HTERT RPE-1 (cell line): ENCODE measurements at regions not wholly inside any gene's neighbourhood (a gene's known extent, or its start where the extent isn't known, plus 50 kb on each side); places are given as distances from the start of the nearest gene placed in this dataset.

Experiments used
- in situ Hi-C: fragments of 300-500 bp; cut with MboI; formaldehyde crosslinking; loops from 4 replicates; pipeline ENCODE4 v1.14.3; 2020; ENCODE audit warnings: low sequenced_read_pairs

DNA sequence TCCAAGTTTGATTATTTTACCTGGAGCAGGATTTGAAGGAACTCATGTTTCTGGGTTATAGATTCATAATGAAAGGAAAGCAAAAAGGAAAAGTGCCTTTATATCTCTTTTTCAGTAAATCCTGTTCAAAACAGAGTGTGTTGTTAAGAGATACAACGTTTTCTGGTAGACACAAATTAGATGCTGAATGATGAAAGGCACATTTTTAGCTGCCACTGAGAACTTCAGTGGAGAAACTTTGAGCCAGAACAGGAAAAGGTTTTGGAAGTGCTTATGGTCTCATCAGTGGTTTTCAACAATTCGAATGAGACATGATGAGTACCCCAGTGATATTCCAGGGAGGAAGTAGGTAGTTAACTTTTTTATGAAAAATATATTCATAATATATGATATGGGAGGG is 338.0 kb upstream of the C1orf87 start:
- in situ Hi-C loops = no loop called here

- in situ Hi-C loops = no loop called here
These were observed 329.2 kb upstream of the C1orf87 start for GRCh38 chr1:60402816-60403215.

GRCh38 chr1:60402216-60402615 is 328.6 kb upstream of the C1orf87 start:
- in situ Hi-C loops = no loop called here

DNA sequence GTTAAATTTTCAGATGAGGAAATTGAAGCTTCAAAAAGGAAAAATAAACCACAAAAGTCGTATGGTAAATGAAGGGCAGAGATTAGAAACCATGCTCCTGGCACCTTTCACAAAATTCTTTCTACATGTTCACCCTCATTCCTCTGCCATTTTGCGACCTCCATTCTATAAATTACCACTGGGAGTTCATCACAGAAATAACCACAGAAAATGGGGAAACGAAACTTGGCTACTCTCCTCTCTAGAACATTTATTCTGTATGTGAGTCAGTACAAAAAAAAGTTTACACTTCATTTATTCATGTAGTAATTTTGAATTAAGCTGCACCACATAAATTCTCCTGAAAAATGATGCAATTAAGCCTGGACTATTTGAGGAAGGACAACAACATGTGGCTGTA is 320.9 kb upstream of the C1orf87 start:
- in situ Hi-C loops = no loop called here

DNA sequence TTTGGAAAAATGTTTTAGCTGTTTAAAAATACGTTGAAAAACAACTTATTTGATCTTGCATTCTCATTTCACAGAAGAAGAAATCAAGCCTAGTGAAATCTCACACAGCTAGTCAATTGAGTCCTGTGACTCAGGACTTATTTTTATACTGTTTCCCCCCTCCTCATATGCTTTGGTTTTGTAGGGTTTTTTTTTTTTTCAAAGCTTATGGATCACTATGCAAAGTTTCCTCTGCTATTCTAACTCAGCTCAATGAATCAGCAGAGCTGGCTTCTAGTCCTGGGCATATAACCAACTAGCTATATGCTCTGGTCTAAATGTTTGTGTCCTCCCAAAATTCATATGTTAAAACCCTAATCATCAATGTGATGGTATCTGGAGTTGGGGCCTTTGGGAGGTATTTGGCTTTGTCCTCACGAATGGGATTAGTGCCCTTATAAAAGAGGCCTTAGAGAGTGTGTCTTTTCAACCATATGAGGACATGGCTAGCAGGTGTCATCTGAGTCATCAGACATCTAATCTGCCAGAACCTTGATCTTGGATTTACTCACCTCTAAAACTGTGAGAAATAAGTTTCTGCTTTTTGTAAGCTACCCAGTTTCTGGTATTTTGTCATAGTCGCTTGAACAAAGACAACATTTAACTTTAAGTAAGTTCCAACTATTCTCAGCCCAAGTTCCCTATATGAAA is 317.2 kb upstream of the C1orf87 start:
- in situ Hi-C loops = no loop called here

GRCh38 chr1:60388092-60388987 is 314.8 kb upstream of the C1orf87 start:
- in situ Hi-C loops = no loop called here

GRCh38 chr1:60387175-60387574 is 313.6 kb upstream of the C1orf87 start:
- in situ Hi-C loops = no loop called here

- in situ Hi-C loops = no loop called here
These were observed 312.7 kb upstream of the C1orf87 start for GRCh38 chr1:60386249-60386648.

- in situ Hi-C loops = no loop called here
These were observed 302.6 kb upstream of the C1orf87 start for GRCh38 chr1:60376196-60376595.

DNA sequence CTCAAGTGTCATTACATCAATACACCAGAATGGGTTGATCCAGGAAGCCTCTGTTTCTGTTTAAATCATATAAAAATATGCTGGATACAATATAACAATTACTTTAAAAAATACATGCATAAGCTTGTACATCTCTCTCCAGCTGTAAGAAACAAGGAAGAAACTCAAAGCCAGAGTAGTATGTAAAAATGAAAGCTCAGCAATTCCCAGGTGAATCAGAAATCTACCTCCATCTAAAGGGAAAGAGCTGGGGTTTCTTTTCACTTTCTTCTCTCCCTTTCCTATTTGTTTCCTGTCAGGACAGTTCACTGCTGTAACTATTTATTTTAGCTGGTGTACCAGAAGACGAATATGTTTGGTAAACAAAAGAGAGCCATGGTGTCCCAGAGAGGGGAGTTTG is 301.0 kb upstream of the C1orf87 start:
- in situ Hi-C loops = no loop called here

- in situ Hi-C loops = no loop called here
These were observed 294.0 kb upstream of the C1orf87 start for GRCh38 chr1:60367532-60367931.

GRCh38 chr1:60359431-60359830 is 285.9 kb upstream of the C1orf87 start:
- in situ Hi-C loops = no loop called here

- in situ Hi-C loops = no loop called here
These were observed 277.0 kb upstream of the C1orf87 start for GRCh38 chr1:60350531-60350930.

DNA sequence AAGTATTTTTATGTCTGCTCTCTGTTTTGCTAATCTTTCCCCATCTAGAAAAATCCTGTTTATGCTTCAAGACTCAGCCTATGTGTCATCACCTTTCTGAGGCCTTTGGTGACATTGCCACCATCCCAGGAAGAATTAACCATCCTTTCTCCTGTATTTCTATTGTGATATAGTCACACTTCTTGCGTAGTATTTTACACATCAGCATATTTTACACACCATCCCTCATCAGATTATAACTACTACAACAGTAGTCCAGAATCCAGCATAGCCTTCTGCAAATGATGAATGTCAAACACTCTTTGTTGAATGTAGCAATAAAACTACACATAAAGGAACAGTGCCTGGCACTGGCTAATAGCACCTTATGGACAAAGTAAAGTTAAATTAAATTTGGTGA is 275.3 kb upstream of the C1orf87 start:
- in situ Hi-C loops = no loop called here

- in situ Hi-C loops = no loop called here
These were observed 272.1 kb upstream of the C1orf87 start for GRCh38 chr1:60345621-60346020.

DNA sequence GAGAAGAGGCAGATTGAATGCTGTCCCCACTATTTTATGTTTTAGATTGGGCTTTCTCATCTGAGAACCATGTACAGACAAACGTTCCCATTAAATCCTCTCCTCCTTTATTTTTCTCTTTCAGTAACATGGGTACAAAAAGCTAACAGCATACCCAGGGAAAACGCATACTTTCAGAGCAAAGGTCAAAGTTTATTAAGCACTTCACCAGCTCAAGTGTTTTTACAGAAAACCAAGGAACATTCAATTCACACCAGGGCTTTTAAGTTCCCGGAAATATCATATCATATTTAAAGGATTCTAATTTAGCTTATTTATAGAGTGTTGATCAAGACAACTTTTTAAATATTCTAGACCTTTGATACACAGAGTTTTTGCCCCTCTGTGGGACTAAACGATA is 271.5 kb upstream of the C1orf87 start:
- in situ Hi-C loops = no loop called here

GRCh38 chr1:60343736-60344135 is 270.2 kb upstream of the C1orf87 start:
- in situ Hi-C loops = no loop called here

DNA sequence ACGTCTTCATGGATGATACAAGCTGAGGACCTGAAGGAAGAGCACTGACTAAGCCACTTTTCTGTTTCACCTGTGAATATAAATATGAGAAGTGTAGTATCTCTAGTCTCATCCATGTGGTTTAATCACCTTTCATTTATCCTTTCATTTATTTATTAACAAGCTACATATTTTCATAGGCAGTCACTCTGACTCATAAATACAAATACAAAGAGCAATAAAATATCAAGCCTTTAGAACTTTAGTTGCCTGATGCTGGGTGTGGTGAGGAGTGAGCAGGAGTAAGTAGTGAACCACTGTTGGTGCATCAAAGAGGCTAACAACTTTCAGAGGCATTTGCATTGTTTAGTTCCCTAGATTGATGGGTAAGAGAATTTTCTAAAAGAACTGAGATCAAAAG is 269.0 kb upstream of the C1orf87 start:
- in situ Hi-C loops = no loop called here

GRCh38 chr1:60341274-60341673 is 267.7 kb upstream of the C1orf87 start:
- in situ Hi-C loops = no loop called here

GRCh38 chr1:60331647-60332046 is 258.1 kb upstream of the C1orf87 start:
- in situ Hi-C loops = no loop called here

DNA sequence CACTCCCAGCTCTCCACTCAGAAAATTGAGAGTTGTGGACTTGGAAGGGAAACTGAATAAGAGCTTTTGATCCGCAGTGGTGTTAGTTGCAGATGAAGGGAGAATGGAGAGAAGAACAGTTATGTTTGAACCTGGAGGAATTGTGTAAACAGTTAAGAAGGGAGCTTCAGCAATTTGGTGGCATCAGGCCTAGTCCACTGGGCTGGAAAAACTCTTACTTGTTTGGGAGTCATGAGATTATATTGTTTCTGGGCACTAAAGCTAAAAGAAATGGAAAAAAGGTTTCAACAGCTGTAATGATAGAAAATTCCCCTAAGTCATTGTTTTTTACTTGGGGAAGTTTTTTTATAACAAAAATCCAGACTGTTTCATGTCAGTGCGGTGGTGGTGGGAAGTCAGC is 256.1 kb upstream of the C1orf87 start:
- in situ Hi-C loops = no loop called here

- in situ Hi-C loops = no loop called here
These were observed 238.3 kb upstream of the C1orf87 start for GRCh38 chr1:60311838-60312237.
